IPS-NIHi7 (cell line): ENCODE measurements at regions not wholly inside any gene's neighbourhood (a gene's known extent, or its start where the extent isn't known, plus 50 kb on each side); places are given as distances from the start of the nearest gene placed in this dataset.
"Not testable (repeated sequence)": the region's sequence is repeated elsewhere in the genome, so short reads cannot be mapped to it uniquely, and the experiment has no call there.

ENCODE experiments used
- DNase-seq: peaks from one replicate; pipeline ENCODE4 v3.0.0; 2012; ENCODE audit warnings: mixed read lengths; ENCODE audit errors: extremely low spot score

DNA sequence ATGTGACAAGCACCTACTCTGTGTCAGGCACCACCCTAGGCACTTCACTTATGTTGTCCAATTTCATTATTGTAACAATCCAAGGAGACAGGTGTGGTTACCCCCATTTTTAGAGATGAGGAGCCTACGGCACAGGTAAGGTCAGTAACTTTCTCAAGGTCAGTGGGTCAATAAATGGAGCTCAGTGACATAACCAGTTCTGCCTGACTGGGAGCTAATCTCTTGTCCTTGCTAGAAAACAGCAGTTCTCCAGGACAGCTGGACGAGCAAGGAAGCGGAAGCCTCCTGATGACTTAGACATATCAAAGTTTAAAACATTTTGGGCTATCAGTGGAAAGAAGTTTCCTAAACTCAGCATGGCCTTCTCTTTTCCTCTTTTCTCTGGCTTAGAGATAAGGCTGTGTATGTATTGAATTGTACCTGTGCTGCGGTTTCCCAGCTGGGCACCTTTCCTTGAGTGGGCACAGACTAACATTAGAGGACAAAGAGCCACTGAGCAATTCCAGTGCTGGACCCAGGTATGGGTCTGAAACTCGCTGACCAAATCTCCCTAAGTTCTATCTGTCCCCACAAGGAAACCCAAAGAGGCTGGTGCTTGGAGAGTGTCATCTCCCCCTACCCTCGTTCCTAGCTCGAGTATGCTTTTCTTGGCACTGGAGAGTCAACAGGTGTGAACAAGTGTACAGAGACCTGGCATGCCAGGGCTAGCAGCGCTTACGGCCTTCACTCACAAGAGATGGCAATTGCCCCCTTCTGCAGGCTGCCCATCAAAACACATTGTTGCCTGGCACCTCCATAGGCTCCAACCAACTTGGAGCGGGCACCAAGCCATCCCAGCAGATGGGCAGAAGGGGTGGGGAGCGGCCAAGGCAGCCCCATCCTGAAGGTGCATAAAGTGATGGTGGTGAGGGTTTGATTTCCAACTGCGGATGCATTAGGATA is 456.1 kb upstream of the PROX1 start:
- no peak for DNase-seq

DNA sequence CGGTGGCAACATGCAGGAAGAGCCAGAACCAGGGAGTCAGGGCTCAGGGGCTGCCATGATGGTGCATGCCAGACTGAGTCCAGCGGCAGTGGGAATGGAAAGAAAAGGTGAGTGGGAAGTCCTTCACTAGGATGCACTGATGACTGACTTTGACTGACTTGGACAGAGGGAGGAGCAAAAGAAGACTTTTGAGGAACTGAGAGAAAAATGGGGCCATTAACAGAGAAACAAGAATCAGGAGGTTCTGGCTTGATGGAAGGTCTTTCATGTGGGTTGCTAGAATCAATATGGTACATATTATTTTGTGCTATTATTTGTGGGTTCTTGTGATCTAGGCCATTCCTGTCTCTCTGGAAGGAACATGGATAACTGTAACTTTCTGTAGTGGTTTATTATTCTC is 454.6 kb upstream of the PROX1 start:
- DNase-seq: no peak

DNA sequence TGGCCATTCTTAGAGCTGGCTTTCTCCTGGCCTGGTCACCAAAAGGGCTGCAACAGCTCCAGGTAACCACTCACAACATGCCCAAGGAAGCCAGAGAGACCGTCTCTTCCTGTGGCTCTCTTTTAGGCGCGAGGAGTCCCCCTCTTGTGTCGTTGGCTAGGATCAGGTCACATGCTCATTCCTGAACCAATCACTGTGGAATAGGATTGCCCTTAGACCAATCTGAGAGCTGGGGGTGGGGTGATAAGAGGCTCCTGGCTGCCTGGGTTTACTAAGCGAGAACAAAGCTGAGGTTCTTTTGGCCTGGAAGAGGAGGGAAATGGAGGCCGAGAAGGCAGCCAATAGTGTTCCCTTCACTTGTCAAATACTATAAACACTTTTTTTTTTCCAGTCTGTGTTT is 452.1 kb upstream of the PROX1 start:
- DNase-seq: no peak

DNA sequence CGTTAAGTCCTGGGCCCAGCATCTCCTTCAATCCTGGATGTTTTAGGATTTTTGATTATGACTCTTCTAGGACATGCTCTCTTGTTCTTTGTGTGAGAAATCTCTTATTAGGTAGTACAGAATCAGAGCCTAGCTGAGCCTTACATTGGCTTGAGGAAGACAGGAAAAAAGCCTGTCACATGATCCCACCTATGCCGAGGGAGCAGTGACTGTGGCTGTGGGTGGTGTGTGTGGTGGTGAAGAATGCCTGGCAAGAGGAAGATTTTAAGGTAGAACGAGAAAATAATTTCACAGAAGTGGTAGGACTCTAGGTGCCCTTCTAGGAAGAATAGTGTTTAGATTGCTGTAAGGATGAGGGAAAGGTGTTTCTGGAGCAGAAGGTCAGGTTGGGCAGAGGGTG is 449.5 kb upstream of the PROX1 start:
- DNase-seq: no peak

DNA sequence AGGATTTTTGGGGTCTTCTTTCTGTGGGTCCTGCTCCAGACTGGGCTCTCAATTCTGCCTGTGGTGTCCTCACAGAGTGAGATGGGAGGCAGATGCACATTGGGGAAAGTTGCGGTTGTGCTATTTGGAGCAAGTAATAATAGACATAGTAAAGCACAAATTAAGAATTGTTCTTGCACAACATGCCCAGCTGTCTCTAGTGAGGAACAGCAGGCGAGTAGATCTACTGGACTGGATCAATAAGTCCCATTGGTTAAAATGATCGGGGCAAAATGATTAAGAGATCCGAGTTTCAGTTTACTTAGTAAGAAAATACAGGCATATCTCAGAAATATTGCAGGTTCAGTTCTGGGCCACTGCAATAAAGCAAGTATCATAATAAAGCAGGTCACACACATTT is 448.3 kb upstream of the PROX1 start:
- no peak for DNase-seq

DNA sequence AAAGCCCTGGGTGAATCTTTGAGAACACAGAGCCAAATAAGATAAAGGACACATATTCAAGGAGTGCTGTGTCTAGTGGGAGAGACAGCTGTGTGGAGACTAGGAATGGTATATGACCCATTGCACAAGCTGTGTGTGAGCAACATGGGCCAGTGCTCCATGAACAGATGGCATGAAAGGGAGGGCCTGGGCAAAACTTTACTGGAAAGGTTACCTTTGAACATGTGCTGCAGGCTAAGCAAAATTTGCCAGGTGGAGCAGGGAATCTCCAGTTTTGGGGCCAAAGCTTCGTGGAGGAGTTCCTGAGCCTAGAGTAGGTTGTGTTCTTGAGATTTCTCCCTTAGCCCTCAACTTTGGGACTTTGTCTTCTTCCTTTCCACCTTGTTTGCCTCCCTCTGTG is 446.1 kb upstream of the PROX1 start:
- no peak for DNase-seq

DNA sequence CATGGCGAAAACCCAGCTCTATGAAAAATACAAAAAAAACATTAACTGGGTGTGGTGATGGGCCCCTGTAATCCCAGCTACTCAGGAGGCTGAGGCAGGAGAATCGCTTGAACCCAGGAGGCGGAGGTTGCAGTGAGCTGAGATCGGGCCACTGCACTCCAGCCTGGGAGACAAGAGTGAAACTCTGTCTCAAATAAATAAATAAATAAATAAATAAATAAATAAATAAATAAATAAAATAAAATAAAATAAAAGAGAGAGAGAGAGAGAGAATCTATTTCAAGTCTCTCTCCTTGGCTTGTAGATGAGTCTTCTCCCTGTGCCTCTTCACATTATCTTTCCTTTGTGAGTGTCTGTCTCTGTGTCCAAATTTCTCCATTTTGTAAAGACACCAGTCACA is 442.6 kb upstream of the PROX1 start:
- DNase-seq: not testable (repeated sequence)

DNA sequence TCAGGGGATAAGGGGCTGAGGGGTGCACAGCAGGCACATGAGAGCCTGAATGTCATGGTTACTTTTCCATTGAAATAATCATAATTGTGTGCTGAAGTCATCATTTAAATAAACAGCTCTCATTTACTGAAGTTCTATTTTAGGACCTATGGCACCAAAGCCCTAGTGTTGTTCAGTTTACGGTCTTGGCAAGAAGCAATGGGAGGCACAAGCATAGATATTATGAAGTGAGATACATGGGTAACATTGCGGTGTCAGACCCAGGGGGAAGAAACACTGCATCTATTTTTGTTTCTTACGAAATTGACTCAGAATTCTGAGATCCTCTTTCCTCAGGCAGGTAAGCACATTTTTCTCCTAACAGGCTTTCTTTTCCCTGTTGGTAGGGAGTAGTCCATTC is 437.8 kb upstream of the PROX1 start:
- no peak for DNase-seq

DNA sequence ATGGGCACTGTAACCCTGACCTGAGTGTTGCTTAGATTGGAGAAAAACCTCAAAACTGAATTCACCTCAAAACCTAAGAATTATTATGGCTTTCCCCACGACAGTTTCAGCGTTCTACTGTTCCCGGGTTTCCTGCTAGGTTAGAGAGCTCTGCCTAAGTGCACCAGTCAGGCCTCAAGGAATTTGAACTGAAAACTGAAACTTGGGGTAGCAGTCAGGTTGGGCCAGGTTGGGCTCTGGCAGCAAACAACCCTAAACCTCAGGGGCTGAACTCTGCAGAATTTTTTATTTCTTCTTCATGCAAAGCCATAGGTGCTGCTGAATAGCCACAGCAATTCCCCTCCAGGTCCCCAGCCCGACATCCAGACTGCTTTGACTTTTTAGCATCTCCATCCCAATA is 437.0 kb upstream of the PROX1 start:
- no peak for DNase-seq

DNA sequence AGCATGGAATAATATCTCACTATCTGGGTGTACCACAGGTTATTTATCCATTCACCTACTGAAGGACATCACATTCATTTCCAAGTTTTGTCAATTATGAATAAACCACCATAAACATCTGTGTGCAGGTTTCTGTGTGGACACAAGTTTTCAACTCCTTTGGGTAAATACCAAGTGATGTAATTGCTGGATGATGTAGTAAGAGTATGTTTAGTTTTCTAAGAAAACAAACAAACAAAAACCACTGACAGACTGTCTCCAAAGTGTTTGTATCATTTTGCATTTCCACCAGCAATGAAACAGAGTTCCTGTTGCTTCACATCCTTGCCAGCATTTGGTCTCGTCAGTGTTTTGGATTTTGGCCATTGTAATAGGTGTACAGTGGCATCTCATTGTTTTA is 435.7 kb upstream of the PROX1 start:
- no peak for DNase-seq

DNA sequence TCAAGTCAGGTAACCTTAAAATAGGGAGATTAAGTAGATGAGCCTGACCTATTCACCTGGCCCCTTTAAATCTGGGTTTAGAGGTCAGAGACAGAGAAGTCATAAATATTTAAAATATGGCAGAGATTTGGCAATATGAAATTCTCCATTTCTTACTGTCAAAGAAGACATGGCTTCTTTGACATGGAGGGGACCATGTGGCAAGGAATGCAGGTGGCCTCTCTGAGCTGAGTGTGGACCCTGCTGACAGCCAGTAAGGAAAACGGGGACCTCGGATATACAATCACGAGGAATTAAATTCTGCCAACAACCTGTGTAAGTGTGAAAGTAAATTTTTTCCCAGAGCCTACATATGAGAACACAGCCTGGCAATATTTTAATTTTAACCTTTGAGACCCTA is 427.5 kb upstream of the PROX1 start:
- no peak for DNase-seq

DNA sequence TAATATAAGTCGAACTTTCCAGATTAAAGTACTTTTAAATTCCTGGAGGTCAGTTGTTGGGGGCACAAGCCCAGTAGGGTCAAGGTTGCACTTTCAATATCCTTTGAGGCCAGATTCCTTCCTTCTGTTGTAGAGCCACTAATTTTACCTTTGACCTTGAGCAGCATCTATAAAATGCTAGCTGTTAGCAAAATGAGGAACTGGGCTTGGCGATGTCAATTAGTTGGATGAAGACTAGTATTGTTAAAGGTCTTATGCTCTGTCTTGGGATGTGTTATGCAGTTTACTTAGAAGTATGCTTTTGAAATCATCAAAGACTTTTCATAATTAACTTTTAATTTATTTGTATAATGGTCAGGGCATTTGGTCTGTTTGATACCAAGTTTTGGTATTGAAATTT is 425.9 kb upstream of the PROX1 start:
- DNase-seq: no peak

DNA sequence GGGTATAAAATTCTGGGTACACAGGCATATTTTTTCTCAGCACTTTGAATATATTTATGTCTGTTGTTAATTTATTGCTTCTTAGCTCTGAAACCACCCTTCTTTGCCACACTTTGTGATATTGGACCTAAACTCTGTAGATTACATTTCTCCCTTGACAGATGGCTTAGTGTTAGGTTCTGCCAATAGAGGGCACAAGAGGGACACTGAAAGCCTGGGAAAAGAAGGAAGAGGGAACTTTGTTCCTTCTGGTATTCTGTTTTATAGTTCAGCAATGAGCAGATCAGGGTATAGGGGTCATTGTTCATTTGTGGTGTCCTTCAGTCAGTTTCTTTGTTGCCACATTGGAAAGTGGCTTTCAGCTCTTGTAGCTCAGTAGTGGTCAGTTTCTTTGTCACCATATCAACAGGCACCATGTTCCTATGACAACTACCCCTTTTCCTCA is 423.5 kb upstream of the PROX1 start:
- DNase-seq: peak; percentile 45

DNA sequence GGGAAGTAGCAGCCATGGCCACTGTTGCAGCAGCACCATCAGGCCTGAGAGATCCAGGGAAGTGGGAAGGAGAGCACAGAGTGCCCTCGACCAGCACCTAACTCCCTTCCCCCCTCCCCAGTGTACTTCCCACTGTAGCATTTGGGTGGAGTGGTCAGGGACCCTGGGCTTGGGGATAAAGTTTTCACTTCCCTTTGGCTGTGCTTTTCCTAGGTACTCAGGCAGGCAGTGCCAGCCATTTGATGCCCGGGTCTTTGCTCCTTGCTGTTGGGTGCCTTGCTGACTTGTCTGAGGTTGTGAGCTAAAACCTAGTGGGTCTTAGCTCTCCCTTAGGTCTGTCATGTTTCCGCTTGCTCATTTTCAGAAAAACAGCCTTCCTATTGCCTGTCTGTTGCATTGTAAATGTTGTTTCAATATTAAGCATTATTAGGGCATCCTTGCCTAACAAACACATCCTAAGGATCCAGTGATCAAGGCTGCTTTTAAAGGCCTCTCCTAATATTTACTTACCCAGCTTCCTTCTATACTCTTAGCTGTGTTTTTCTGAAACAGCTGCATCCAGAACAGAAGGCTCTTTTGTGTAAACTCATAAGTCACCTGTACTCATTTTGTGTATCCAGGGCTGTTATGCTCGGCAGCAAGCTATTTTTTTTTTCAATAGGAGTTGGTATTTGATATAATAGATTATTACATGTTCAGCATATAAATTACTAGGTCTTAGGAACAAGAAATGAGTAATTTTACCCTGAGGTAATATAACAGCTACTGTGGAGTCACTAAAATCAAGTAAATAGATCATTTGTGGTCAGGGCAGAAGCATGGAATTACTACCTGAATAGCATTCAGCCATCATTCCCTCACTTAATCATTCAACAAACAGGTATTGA is 418.6 kb upstream of the PROX1 start:
- DNase-seq: no peak

DNA sequence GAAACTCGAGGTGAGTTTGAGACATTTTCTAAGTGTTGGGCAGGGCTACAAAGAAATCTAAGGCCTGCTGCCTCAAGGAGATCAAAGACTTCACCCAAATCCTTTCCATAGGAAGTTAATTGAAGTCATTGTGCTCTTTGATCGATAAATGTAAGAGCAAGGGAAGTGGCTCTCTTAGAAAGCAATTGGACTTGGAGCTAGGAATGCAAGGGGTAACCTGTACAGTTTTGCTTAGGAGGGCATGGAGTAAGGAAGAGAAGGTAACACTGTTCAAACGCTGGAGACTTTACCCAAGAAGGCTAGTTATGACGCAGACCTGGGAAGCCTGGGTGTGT is 418.0 kb upstream of the PROX1 start:
- no peak for DNase-seq

DNA sequence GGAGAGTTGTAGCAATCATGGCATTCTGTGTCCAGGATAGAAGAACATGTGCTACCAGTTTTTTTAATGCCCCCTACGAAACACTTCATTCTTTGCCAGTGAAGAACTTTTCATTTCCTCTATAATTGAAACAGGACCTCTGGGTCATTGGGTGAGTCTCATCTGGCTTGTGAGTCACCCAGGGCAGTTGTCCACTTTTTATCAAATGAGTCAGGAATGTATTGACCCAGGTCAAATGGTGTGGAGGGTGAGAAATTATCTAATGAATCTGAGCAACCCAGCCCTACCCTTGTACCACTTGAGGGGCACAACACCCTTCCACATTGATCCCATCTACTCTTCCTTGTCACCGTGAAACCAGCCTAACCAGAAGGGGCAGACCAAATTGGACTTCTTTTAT is 417.3 kb upstream of the PROX1 start:
- DNase-seq: no peak

DNA sequence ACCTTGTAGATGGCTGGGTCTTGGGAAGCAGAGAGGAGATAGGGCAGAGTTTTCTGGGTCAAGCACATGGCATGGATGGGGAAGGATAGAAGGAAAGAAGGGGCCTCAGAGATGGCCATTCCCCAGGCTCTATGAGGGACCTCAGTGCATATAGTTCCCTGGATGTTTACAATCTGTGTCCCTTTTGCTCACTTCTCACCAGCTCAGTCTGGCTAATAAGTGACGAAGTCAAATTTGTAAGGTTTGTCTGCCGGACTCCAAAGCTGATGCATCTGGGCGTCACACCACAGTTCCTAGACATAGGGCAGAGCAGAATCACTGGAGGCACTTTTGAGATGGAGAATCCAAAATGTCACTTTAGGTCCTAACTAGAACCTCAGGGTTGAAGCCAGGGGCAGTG is 416.4 kb upstream of the PROX1 start:
- no peak for DNase-seq

DNA sequence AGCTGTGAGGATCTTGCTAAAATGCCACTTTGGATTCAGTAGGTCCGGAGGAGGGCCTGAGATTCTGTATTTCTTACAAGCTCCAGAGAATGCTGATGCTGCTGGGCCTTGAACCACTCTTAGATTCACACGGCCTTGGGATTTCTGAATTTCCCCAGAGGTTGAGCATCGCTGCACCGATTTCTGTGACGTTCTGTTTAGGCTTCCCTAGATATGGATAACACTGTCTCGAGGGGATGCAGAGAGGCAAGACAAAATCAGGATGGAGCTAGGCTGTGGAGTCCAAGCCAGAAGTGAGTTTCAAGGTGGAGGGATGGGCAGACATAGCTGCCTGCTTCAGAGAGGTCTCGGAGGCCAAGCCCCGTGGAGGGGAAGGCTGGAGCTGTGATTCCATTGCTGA is 415.9 kb upstream of the PROX1 start:
- no peak for DNase-seq

DNA sequence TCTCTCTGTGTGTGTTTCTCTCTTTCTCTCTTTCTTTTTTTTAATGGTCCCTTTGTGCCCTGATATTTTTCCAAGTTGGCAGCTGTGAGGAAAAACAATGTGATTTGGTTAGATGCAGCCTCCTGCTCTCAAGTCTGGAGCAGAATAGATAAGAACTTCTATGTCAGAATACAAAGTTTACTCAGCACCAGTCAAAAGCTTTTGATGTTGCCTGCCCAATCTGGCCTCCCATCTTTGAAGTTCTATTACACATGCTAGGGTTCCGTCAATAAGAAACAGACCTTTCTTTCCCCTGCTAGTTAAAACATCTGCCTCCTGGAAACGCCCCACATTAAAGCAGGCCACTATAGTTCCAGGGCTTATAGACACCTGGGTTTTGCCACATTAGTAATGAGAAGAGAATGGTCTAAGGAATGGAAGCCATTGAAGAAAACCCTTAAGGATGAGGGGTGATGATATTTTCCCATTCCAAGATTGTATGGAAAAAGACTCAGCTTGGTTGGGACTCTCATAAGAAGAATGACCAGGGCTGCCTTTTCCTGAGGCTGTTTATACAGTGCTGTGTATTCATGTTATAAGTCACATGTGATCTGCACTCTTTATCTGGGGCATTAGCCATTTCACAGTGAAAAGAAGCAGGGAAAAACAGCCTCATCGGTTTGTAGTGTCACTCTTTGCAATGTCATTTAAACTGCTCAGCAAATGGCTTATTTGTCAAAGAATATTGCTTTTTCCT is 414.7 kb upstream of the PROX1 start:
- DNase-seq: no peak

DNA sequence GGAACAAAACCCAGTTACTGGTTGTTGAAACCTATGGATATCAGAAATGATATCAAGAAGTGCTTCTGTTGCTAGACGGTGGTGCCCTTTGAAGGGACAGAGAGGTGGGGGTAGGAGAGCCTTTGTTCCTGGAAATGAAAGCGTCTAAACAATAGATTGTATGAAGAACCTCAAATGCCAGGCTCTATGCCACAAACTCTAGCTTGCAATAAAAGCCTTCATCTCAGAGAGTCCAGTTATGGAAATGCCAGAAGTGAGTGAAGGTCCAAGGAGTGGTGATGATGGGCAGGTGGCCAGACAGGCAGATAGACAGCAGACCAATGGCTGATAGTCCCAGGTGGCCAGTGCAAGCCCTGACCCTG is 414.1 kb upstream of the PROX1 start:
- no peak for DNase-seq

DNA sequence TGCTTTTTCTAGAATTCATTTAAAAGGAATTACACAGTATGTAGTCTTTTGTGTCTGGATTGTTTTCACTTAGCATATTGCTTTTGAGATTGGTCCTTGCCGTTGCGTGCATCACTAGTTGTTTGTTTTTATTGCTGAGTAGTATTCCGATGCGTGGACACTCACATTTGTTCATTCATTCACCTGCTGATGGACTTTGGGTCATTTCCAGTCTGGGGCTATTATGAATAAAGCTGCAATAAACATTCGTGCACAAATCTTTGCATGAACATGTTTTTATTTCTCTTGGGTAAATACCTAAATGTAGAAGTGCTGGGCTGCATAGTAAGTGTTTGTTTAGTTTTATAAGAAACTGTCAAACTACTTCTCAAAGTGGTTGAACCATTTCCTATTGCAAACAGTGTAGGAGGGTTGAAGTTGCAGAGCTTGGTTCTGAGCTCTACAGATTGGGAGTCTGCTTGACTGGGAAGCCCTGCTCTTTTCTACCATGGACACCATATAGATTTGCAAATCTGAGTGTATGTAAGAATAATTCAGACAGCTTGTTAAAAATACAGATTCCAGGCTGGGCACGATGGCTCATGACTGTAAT is 404.7 kb upstream of the PROX1 start:
- DNase-seq: no peak

DNA sequence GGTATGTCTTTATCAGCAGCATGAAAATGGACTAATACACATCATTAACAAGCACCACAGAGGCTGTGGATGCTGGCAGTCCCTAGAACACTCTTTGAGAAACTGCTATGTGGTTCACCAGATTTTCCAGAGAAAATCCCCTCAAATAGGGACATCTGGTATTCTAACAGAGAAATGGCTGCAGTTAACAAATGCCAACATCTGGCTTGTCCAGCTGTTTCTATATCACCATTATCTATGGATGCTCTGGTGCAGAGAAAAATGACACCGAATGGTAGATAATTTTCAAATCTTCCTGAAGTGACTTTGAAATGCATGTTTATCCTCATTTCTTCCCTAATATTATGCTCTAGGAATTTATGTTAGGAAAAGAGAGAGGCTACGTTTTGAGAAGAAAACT is 403.5 kb upstream of the PROX1 start:
- no peak for DNase-seq
